Vagina (tissue), 2 donors: ENCODE measurements at regions not wholly inside any gene's neighbourhood (a gene's known extent, or its start where the extent isn't known, plus 50 kb on each side); places are given as distances from the start of the nearest gene placed in this dataset.
A peak's percentile ranks its signal among the peaks of the same experiment; 100 is the strongest.
"Not testable (repeated sequence)": the region's sequence is repeated elsewhere in the genome, so short reads cannot be mapped to it uniquely, and the experiment has no call there.

ENCODE experiments used
- DNase-seq, 2 donors: peaks; one replicate each; pipeline ENCODE4 v3.0.0-alpha.2; 2017; ENCODE audit errors: extremely low spot score in 2 of 2
- H3K27ac ChIP-seq: fragments of 200-600 bp; sonication (generic); one replicate; pipeline ENCODE4 v1.5.1; 2019
- H3K27me3 ChIP-seq: fragments of 200-600 bp; sonication (generic); one replicate; pipeline ENCODE4 v1.5.1; 2019
- H3K36me3 ChIP-seq, 2 donors: fragments of 200-600 bp; sonication (generic); one replicate each; pipeline ENCODE4 v1.5.1; 2017 to 2019
- H3K4me1 ChIP-seq: fragments of 200-600 bp; sonication (generic); one replicate; pipeline ENCODE4 v1.5.1; 2019
- H3K4me3 ChIP-seq, 2 donors: fragments of 200-600 bp; sonication (generic); 1 replicate in 1 of 2; 2 replicates in 1 of 2; pipeline ENCODE4 v1.5.1; 2016 to 2019
- H3K9me3 ChIP-seq: fragments of 200-600 bp; sonication (generic); one replicate; pipeline ENCODE4 v1.5.1; 2019
- POLR2A ChIP-seq, 2 donors: fragments of 450-650 bp; IDR thresholded peaks; one replicate each; pipeline ENCODE4 v1.6.1; 2017; ENCODE audit warnings: antibody characterized with exemption in 2 of 2, mild to moderate bottlenecking in 2 of 2, moderate library complexity in 2 of 2
- POLR2AphosphoS5 ChIP-seq, 2 donors: sonication (generic); formaldehyde crosslinking; IDR thresholded peaks; one replicate each; pipeline ENCODE4 v1.9.0; 2017; ENCODE audit warnings: antibody characterized with exemption in 2 of 2, mild to moderate bottlenecking in 2 of 2, low read depth in 1 of 2; ENCODE audit not compliant: insufficient read depth in 1 of 2
- intact Hi-C: fragments of 100-400 bp; cut with DNase I; formaldehyde crosslinking; loops from one replicate; pipeline ENCODE4 v1.15.1; 2023
- TF ChIP-seq, protein P1 (sequence below), 3 experiments: fragments of 450-650 bp in 2 of 3; fragments of 200-600 bp in 1 of 3; sonication (generic) in 1 of 3; IDR thresholded peaks; one replicate each; pipeline ENCODE4 v1.5.1; 2017 to 2019; ENCODE audit warnings: antibody characterized with exemption in 3 of 3, mild to moderate bottlenecking in 2 of 3, moderate library complexity in 2 of 3

DNA sequence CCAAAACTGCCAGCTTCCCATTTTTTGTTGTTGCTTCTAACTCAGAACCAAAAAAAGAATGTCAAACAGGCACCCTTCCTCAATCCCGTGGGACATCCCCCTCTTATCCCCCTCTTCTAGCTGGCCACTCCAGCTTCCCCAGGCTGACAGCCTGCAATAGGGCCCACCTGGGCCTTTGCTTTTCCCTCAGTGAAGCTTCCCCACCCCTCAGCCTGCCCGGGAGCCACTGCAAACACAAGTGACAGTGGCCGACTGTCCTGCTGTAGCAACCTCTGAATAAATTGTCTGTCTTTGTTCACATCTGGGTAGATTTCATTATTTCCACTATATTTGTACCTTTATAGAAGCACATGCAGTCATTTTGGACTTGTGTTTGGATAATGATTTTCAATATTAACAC lies 245.3 kb downstream of the GADD45G start:
- Histone ChIP-seq H3K4me1 (peaks cover 8% of the 10 kb centered on the region), H3K27ac (no peak overlapping the region), H3K36me3 (no peaks in the 10 kb centered on the region), H3K4me3 (no peak overlapping the region), H3K27me3 (no peaks in the 10 kb centered on the region), H3K9me3 (no peaks in the 10 kb centered on the region)
- DNase-seq, result peak in 1 of 2 donors; percentile 58
- TF ChIP-seq, protein P1, sequence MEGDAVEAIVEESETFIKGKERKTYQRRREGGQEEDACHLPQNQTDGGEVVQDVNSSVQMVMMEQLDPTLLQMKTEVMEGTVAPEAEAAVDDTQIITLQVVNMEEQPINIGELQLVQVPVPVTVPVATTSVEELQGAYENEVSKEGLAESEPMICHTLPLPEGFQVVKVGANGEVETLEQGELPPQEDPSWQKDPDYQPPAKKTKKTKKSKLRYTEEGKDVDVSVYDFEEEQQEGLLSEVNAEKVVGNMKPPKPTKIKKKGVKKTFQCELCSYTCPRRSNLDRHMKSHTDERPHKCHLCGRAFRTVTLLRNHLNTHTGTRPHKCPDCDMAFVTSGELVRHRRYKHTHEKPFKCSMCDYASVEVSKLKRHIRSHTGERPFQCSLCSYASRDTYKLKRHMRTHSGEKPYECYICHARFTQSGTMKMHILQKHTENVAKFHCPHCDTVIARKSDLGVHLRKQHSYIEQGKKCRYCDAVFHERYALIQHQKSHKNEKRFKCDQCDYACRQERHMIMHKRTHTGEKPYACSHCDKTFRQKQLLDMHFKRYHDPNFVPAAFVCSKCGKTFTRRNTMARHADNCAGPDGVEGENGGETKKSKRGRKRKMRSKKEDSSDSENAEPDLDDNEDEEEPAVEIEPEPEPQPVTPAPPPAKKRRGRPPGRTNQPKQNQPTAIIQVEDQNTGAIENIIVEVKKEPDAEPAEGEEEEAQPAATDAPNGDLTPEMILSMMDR (IDR thresholded peaks at IDR 0.05), result no peak
- TF ChIP-seq POLR2AphosphoS5 (IDR thresholded peaks at IDR 0.05; ENCODE audit: insufficient read depth in 1 of 2, low read depth in 1 of 2), result no peak
- no peak for TF ChIP-seq POLR2A (IDR thresholded peaks at IDR 0.05)
- intact Hi-C loops, result no loop called here

DNA sequence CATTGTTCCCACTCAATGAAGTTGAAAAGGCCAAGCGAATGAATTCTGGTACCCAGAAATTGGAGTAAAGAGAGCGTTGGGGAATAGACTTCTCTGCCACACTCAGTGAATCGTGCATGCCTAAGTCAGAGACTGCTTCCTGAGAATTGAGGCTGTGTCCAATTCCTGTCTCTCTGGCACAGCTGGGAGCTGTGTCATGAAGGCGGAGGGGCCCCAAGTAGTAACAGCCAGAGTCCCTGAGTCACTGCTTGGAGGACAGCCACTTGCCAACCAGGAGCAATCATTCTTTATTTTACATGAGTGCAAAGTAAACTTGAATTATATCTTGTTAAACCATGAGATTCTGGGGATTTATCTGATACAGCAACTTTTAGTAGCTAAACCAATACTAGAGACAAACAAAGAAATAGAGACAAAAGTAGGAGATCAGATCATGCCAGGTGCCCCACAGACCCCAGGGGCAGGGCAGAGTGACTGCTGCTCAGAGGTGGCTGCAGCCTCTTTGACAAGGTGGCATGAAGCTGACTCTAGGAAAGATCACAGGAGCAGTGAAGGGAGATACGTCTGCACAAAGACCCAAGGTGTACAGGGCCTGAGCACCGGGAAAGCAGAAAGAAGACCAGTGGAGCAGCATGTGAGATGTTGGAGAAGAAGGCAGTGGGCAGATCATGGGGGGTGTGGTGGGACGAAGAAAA lies 246.0 kb downstream of the GADD45G start:
- DNase-seq, result peak in 1 of 2 donors; percentile 71
- Histone ChIP-seq H3K9me3 (no peaks in the 10 kb centered on the region), H3K36me3 (no peaks in the 10 kb centered on the region), H3K27me3 (no peaks in the 10 kb centered on the region), H3K4me3 (no peak overlapping the region), H3K4me1 (peaks cover 8% of the 10 kb centered on the region), H3K27ac (no peak overlapping the region)
- TF ChIP-seq POLR2A (IDR thresholded peaks at IDR 0.05), result no peak
- TF ChIP-seq, protein P1 (IDR thresholded peaks at IDR 0.05), result no peak
- peak in 1 of 2 donors; percentile 25 for TF ChIP-seq POLR2AphosphoS5 (IDR thresholded peaks at IDR 0.05; ENCODE audit: insufficient read depth in 1 of 2, low read depth in 1 of 2)
- intact Hi-C loops, result no loop called here

DNA sequence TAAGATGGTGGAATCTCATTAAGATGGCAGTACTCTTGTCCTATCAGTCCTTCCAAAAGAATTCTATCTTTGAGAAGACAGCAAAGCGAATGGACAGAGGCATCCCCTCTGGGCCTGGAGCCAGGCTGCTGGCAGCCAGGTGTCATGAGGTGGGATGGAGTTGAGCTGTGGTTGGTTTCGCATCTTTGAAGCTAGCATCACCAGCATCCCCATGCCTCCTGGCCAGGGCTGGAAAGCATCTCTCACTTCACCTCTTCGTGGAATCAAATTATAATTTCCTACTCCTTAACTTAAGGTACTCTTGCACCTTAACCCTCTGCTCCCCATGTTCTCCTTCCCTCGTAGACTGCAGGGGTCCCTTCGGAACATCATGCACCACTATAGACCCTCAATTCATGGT lies 248.3 kb downstream of the GADD45G start:
- H3K27me3 ChIP-seq, result no peaks in the 10 kb centered on the region
- TF ChIP-seq, protein P1 (IDR thresholded peaks at IDR 0.05), result no peak
- no peak for TF ChIP-seq POLR2A (IDR thresholded peaks at IDR 0.05)
- TF ChIP-seq POLR2AphosphoS5 (IDR thresholded peaks at IDR 0.05; ENCODE audit: insufficient read depth in 1 of 2, low read depth in 1 of 2), result no peak
- no peaks in the 10 kb centered on the region for H3K9me3 ChIP-seq
- intact Hi-C loops, result no loop called here
- peak in 1 of 2 donors; percentile 40 for DNase-seq
- no peaks in the 10 kb centered on the region for H3K36me3 ChIP-seq
- no peak overlapping the region for H3K27ac ChIP-seq
- H3K4me1 ChIP-seq, result peaks cover 8% of the 10 kb centered on the region
- H3K4me3 ChIP-seq, result no peak overlapping the region

DNA sequence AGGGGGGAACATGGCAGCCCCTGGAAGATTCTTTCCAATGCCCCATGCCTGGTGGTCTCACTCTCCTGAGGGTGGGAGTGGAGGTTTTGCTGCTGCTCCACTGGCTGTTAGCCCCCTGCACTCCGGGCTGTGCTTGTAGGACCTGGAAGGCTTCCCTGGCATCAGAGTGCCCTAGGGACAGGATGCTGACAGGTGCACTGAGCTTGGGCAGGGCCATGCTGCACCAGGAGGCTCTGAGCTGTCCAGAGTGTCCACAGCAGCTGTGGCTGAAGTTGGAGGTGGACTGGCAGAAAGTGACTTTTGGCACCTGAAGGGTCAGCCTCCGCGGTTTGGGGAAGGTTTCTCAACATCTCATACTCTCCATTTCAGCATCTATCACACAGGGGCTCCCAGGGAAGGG lies 249.1 kb downstream of the GADD45G start:
- Histone ChIP-seq H3K4me3 (no peak overlapping the region), H3K9me3 (no peaks in the 10 kb centered on the region), H3K27me3 (no peaks in the 10 kb centered on the region), H3K4me1 (peaks cover 8% of the 10 kb centered on the region), H3K27ac (no peak overlapping the region), H3K36me3 (no peaks in the 10 kb centered on the region)
- intact Hi-C loops, result no loop called here
- no peak for DNase-seq
- no peak for TF ChIP-seq POLR2A (IDR thresholded peaks at IDR 0.05)
- TF ChIP-seq, protein P1 (IDR thresholded peaks at IDR 0.05), result no peak
- no peak for TF ChIP-seq POLR2AphosphoS5 (IDR thresholded peaks at IDR 0.05; ENCODE audit: insufficient read depth in 1 of 2, low read depth in 1 of 2)

DNA sequence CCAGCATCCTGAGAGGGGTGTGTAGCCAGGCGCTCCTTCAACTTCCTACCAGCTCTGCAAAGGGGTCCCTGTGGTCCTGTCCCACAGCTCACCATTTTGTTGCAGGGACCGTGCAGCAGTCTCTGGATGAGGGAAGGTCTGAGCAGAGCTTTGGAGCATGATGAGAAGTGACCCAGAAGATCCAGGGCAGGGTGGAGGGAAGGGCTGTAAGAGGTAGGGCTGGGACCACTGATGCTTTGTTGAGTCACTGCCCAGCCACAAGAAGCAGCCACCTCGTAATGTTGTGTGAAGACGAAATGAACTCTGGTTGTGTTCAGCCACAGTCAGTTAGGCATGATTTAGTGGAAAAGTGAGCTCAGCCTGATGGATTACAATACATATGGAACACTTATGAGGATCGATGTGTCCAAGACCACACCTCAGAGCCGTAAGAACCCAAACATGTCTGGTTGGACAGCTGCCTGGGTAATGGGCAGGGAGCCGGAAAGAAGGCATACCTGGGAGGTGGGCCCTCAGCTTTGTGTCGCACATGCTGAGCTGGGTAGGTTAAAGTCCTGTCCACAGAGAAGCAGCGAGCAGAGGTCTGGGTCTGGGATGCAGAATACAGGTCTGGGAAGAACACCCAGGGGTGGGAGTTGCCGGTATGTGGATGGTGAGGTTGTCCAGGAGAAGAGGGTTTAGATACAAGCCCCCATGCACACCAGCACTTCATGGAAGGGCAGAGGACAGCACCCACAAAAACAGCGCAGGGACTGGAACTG lies 250.1 kb downstream of the GADD45G start:
- no peak for DNase-seq
- H3K4me1 ChIP-seq, result peaks cover 8% of the 10 kb centered on the region

DNA sequence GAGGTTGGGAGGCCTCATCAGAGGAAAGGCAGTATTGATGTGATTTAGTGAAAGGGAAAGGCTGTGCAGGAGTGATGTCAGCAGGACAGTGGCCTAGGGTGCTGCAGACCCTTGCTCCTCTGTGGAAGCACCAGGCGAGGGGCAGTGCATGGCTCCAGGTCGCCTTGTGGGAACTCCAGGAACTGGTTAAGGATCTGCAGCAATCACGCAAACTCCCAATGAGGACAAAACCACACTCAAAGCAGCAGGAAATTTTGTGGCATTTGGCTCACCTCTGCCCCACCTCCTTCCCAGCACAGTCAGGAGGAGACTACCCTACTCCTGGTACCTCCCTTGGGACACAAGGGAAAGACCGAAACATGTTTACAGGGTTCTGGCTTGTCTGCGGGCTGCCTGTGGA lies 251.5 kb downstream of the GADD45G start:
- H3K4me1 ChIP-seq, H3K27ac ChIP-seq, DNase-seq, H3K27me3 ChIP-seq, H3K36me3 ChIP-seq, H3K4me3 ChIP-seq, H3K9me3 ChIP-seq, intact Hi-C loops: not testable (repeated sequence)

More for the DNA sequence above, 250.1 kb downstream of the GADD45G start:
- intact Hi-C loops, result no loop called here
- Histone ChIP-seq H3K4me3 (no peak overlapping the region), H3K27me3 (no peaks in the 10 kb centered on the region), H3K36me3 (no peaks in the 10 kb centered on the region), H3K9me3 (no peaks in the 10 kb centered on the region), H3K27ac (no peak overlapping the region)
- TF ChIP-seq POLR2AphosphoS5 (IDR thresholded peaks at IDR 0.05; ENCODE audit: insufficient read depth in 1 of 2, low read depth in 1 of 2), result no peak
- no peak for TF ChIP-seq POLR2A (IDR thresholded peaks at IDR 0.05)
- TF ChIP-seq, protein P1 (IDR thresholded peaks at IDR 0.05), result no peak

DNA sequence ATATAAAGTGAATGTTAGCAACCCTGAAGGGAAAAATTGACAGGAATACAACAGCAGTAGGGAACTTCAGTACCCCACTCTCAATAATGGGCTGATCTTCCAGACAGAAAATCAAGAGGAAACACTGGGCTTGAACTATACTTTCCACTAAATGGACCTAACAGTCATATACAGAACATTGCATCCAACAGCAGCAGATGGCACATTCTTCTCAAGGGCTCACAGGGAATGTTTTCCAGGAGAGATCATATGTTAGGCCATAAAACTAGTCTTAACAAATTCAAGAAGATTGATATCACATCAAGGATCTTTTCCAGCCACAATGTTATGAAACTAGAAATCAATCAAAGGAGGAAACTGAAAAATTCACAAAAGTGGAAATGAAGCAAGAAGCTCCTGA lies 252.1 kb downstream of the GADD45G start:
- H3K9me3 ChIP-seq, intact Hi-C loops, H3K36me3 ChIP-seq, H3K27me3 ChIP-seq, H3K4me1 ChIP-seq, H3K4me3 ChIP-seq, DNase-seq, H3K27ac ChIP-seq: not testable (repeated sequence)
